Mesenchymal stem cell (in vitro differentiated cells and primary cell): ENCODE measurements at regions not wholly inside any gene's neighbourhood (a gene's known extent, or its start where the extent isn't known, plus 50 kb on each side); places are given as distances from the start of the nearest gene placed in this dataset.

Experiments
- DNase-seq: peaks from one replicate; pipeline ENCODE4 v3.0.0-alpha.2; 2013
- H2AFZ ChIP-seq: one replicate; pipeline ENCODE4 v1.6.1; 2013; ENCODE audit warnings: low read depth, mild to moderate bottlenecking, control low read depth, inconsistent platforms, low read length, moderate library complexity
- H2AK5ac ChIP-seq: 2 replicates; pipeline ENCODE4 v1.6.1; 2013; ENCODE audit warnings: low read length, moderate library complexity, mild to moderate bottlenecking, inconsistent platforms; ENCODE audit not compliant: severe bottlenecking
- H2BK120ac ChIP-seq: one replicate; pipeline ENCODE4 v1.6.1; 2013; ENCODE audit warnings: low read depth, mild to moderate bottlenecking, inconsistent platforms, low read length, moderate library complexity
- H2BK12ac ChIP-seq, 2 experiments: one replicate each; pipeline ENCODE4 v1.6.1; 2013; ENCODE audit warnings: inconsistent platforms in 2 of 2, low read length in 2 of 2, mild to moderate bottlenecking in 2 of 2, moderate library complexity in 2 of 2, control low read depth in 1 of 2
- H2BK15ac ChIP-seq: one replicate; pipeline ENCODE4 v1.6.1; 2013; ENCODE audit warnings: mild to moderate bottlenecking, low read depth, inconsistent platforms; ENCODE audit not compliant: poor library complexity, severe bottlenecking
- H2BK5ac ChIP-seq: 2 replicates; pipeline ENCODE4 v1.6.1; 2013; ENCODE audit warnings: low read depth, mild to moderate bottlenecking, low read length, control low read depth, inconsistent platforms; ENCODE audit not compliant: poor library complexity, severe bottlenecking
- H3K14ac ChIP-seq, 2 experiments: one replicate each; pipeline ENCODE4 v1.6.1; 2013; ENCODE audit warnings: inconsistent platforms in 2 of 2, low read length in 2 of 2, control low read depth in 1 of 2, mild to moderate bottlenecking in 1 of 2, moderate library complexity in 1 of 2
- H3K18ac ChIP-seq, 2 experiments: one replicate each; pipeline ENCODE4 v1.6.1; 2013; ENCODE audit warnings: inconsistent platforms in 2 of 2, low read length in 2 of 2, control low read depth in 1 of 2, low read depth in 1 of 2, mild to moderate bottlenecking in 1 of 2
- H3K23ac ChIP-seq, 2 experiments: one replicate each; pipeline ENCODE4 v1.6.1; 2013; ENCODE audit warnings: inconsistent platforms in 2 of 2, low read length in 2 of 2, mild to moderate bottlenecking in 2 of 2, moderate library complexity in 2 of 2, control low read depth in 1 of 2
- H3K27ac ChIP-seq: 2 replicates; pipeline ENCODE4 v1.5.1; 2013; ENCODE audit warnings: mild to moderate bottlenecking, moderate library complexity, low read length, control low read depth, inconsistent platforms; ENCODE audit not compliant: poor library complexity, severe bottlenecking
- H3K27me3 ChIP-seq, 2 experiments: 2 replicates each; pipeline versions ENCODE4 v1.6.1 to v1.7.0; 2013; ENCODE audit warnings: low read length in 2 of 2, mild to moderate bottlenecking in 2 of 2, moderate library complexity in 2 of 2, control low read depth in 1 of 2, inconsistent platforms in 1 of 2; ENCODE audit not compliant: control insufficient read depth in 1 of 2, insufficient read depth in 1 of 2
- H3K36me3 ChIP-seq, 2 experiments: 2 replicates each; pipeline versions ENCODE4 v1.6.1 to v1.7.0; 2013; ENCODE audit warnings: low read length in 2 of 2, control low read depth in 1 of 2, inconsistent platforms in 1 of 2, low read depth in 1 of 2, mild to moderate bottlenecking in 1 of 2; ENCODE audit not compliant: insufficient read depth in 2 of 2, control insufficient read depth in 1 of 2
- H3K4ac ChIP-seq, 2 experiments: one replicate each; pipeline ENCODE4 v1.6.1; 2013; ENCODE audit warnings: inconsistent platforms in 2 of 2, low read length in 2 of 2, mild to moderate bottlenecking in 2 of 2, moderate library complexity in 2 of 2, control low read depth in 1 of 2, low read depth in 1 of 2
- H3K4me1 ChIP-seq: 2 replicates; pipeline ENCODE4 v1.6.1; 2013; ENCODE audit warnings: low read depth, low read length, control low read depth; ENCODE audit not compliant: control insufficient read depth, insufficient read depth
- H3K4me2 ChIP-seq: 2 replicates; pipeline ENCODE4 v1.6.1; 2013; ENCODE audit warnings: low read length, mild to moderate bottlenecking, inconsistent platforms; ENCODE audit not compliant: poor library complexity, severe bottlenecking
- H3K4me3 ChIP-seq, 2 experiments: 2 replicates each; pipeline versions ENCODE4 v1.5.1 to v1.7.0; 2013; ENCODE audit warnings: low read length in 2 of 2, mild to moderate bottlenecking in 2 of 2, control low read depth in 1 of 2, low read depth in 1 of 2; ENCODE audit not compliant: insufficient read depth in 1 of 2
- H3K79me1 ChIP-seq: replicated peaks from 2 replicates; pipeline ENCODE4 v1.6.1; 2013; ENCODE audit warnings: mild to moderate bottlenecking, control low read depth, low read length, inconsistent platforms; ENCODE audit not compliant: poor library complexity, severe bottlenecking
- H3K9ac ChIP-seq: 2 replicates; pipeline ENCODE4 v1.7.0; 2013; ENCODE audit warnings: mild to moderate bottlenecking, low read length, moderate library complexity
- H3K9me3 ChIP-seq: 2 replicates; pipeline ENCODE4 v1.7.0; 2013; ENCODE audit warnings: mild to moderate bottlenecking, low read length; ENCODE audit not compliant: control insufficient read depth
- H4K8ac ChIP-seq: one replicate; pipeline ENCODE4 v1.6.1; 2013; ENCODE audit warnings: inconsistent platforms, mild to moderate bottlenecking, low read length, moderate library complexity
- H4K91ac ChIP-seq: one replicate; pipeline ENCODE4 v1.6.1; 2013; ENCODE audit warnings: mild to moderate bottlenecking, low read length, inconsistent platforms
- WGBS: methylation state at CpG from one replicate; pipeline ENCODE4 v1.1.7; 2013; ENCODE audit warnings: mixed read lengths; 5-methylcytosine and 5-hydroxymethylcytosine counted together

- H2BK5ac ChIP-seq: no peak overlapping the region
- H3K9me3 ChIP-seq: peaks cover 13% of the 10 kb centered on the region
- H3K79me1 ChIP-seq: no peaks in the 10 kb centered on the region
- no peak overlapping the region for H3K14ac ChIP-seq
- no peak overlapping the region for H2BK120ac ChIP-seq
- H3K4me3 ChIP-seq: no peak overlapping the region
- no peak overlapping the region for H4K91ac ChIP-seq
- no peaks in the 10 kb centered on the region for H3K36me3 ChIP-seq
- 0% methylated on average over 1 of the region's 1 CpG for WGBS
- H3K4me1 ChIP-seq: no peaks in the 10 kb centered on the region
- no peak for DNase-seq
- H3K27ac ChIP-seq: no peak overlapping the region
- H3K4ac ChIP-seq: no peak overlapping the region
- no peak overlapping the region for H3K9ac ChIP-seq
- H3K23ac ChIP-seq: no peak overlapping the region
- no peak overlapping the region for H4K8ac ChIP-seq
- H3K4me2 ChIP-seq: no peak overlapping the region
- H2BK15ac ChIP-seq: no peak overlapping the region
- no peaks in the 10 kb centered on the region for H3K27me3 ChIP-seq
- H2AK5ac ChIP-seq: no peak overlapping the region
- no peak overlapping the region for H3K18ac ChIP-seq
- H2AFZ ChIP-seq: no peak overlapping the region
- H2BK12ac ChIP-seq: no peak overlapping the region
Measured at GRCh38 chr6:147933224-147933623, 409.4 kb upstream of the SASH1 start.

- Histone ChIP-seq H2BK5ac (no peak overlapping the region), H2BK15ac (no peak overlapping the region), H3K23ac (no peak overlapping the region), H3K9me3 (no peaks in the 10 kb centered on the region), H3K27ac (no peak overlapping the region), H3K27me3 (no peaks in the 10 kb centered on the region), H3K36me3 (no peaks in the 10 kb centered on the region), H3K4me1 (no peaks in the 10 kb centered on the region), H4K91ac (no peak overlapping the region), H3K14ac (no peak overlapping the region), H4K8ac (no peak overlapping the region), H2AFZ (no peak overlapping the region), H2BK120ac (no peak overlapping the region), H2BK12ac (no peak overlapping the region), H3K4ac (no peak overlapping the region), H3K4me2 (no peak overlapping the region), H3K4me3 (no peak overlapping the region), H3K9ac (no peak overlapping the region), H3K79me1 (no peaks in the 10 kb centered on the region), H2AK5ac (no peak overlapping the region), H3K18ac (no peak overlapping the region)
- no peak for DNase-seq
Measured at GRCh38 chr6:147935656-147936055, 407.0 kb upstream of the SASH1 start.

GRCh38 chr6:147936703-147937470 is 405.8 kb upstream of the SASH1 start:
- Histone ChIP-seq H3K18ac (no peak overlapping the region), H3K9ac (no peak overlapping the region), H3K27ac (no peak overlapping the region), H3K4me3 (no peak overlapping the region), H3K14ac (no peak overlapping the region), H4K8ac (no peak overlapping the region), H3K79me1 (no peaks in the 10 kb centered on the region), H2AK5ac (no peak overlapping the region), H3K9me3 (no peaks in the 10 kb centered on the region), H3K36me3 (no peaks in the 10 kb centered on the region), H4K91ac (no peak overlapping the region), H2AFZ (no peak overlapping the region), H2BK15ac (no peak overlapping the region), H3K27me3 (no peaks in the 10 kb centered on the region), H3K23ac (no peak overlapping the region), H3K4ac (no peak overlapping the region), H2BK120ac (no peak overlapping the region), H2BK12ac (no peak overlapping the region), H3K4me1 (no peaks in the 10 kb centered on the region), H2BK5ac (no peak overlapping the region), H3K4me2 (no peak overlapping the region)
- 97% methylated on average over 1 of the region's 2 CpGs for WGBS
- no peak for DNase-seq

GRCh38 chr6:147941143-147941542 is 401.5 kb upstream of the SASH1 start:
- H3K79me1 ChIP-seq: no peaks in the 10 kb centered on the region
- peaks cover 3% of the 10 kb centered on the region for H3K9me3 ChIP-seq
- no peak overlapping the region for H3K27ac ChIP-seq
- no peak overlapping the region for H3K4ac ChIP-seq
- no peak overlapping the region for H2BK12ac ChIP-seq
- no peaks in the 10 kb centered on the region for H3K4me1 ChIP-seq
- H2BK5ac ChIP-seq: no peak overlapping the region
- H2BK120ac ChIP-seq: no peak overlapping the region
- no peak overlapping the region for H3K4me3 ChIP-seq
- WGBS: 64% methylated on average over 2 of the region's 4 CpGs
- peak overlapping the region in 1 of 2 experiments; percentile 42 for H3K18ac ChIP-seq
- H4K91ac ChIP-seq: no peak overlapping the region
- H2BK15ac ChIP-seq: no peak overlapping the region
- no peak overlapping the region for H3K23ac ChIP-seq
- no peaks in the 10 kb centered on the region for H3K36me3 ChIP-seq
- H3K27me3 ChIP-seq: no peaks in the 10 kb centered on the region
- no peak overlapping the region for H3K4me2 ChIP-seq
- H2AK5ac ChIP-seq: no peak overlapping the region
- no peak overlapping the region for H3K9ac ChIP-seq
- H4K8ac ChIP-seq: no peak overlapping the region
- DNase-seq: no peak
- H2AFZ ChIP-seq: no peak overlapping the region
- no peak overlapping the region for H3K14ac ChIP-seq
